ENCODE measurements at regions not wholly inside any gene's neighbourhood (a gene's known extent, or its start where the extent isn't known, plus 50 kb on each side); places are given as distances from the start of the nearest gene placed in this dataset.
A peak's percentile ranks its signal among the peaks of the same experiment; 100 is the strongest.
"Not testable (repeated sequence)": the region's sequence is repeated elsewhere in the genome, so short reads cannot be mapped to it uniquely, and the experiment has no call there.

- not testable (repeated sequence) for H3K4me3 ChIP-seq (ENCODE audit: low read depth in 1 of 5, low read length in 5 of 5); H3K9me3 ChIP-seq (ENCODE audit: control insufficient read depth in 5 of 5, low read length in 5 of 5); H3K36me3 ChIP-seq (ENCODE audit: control insufficient read depth in 5 of 5, insufficient read depth in 5 of 5, low read length in 5 of 5); H3K27me3 ChIP-seq (ENCODE audit: control insufficient read depth in 5 of 5, insufficient read depth in 4 of 5, low read length in 5 of 5); H3K27ac ChIP-seq (ENCODE audit: low read depth, low read length); H3K9ac ChIP-seq (ENCODE audit: low read length in 5 of 5)
- H3K4me1 ChIP-seq (ENCODE audit: control insufficient read depth in 5 of 5, insufficient read depth in 5 of 5, low read length in 5 of 5) = peaks cover 12 to 63% (median 46%) of the 10 kb centered on the region in 5 donors
These were observed 118.6 kb upstream of the CIBAR2 start for GRCh38 chr16:85230764-85231383.

- H3K9ac ChIP-seq (ENCODE audit: low read length in 5 of 5) = peak overlapping the region in 1 of 5 donors; percentile 5
- no peaks in the 10 kb centered on the region for H3K9me3 ChIP-seq (ENCODE audit: control insufficient read depth in 5 of 5, low read length in 5 of 5)
- no peaks in the 10 kb centered on the region for H3K27me3 ChIP-seq (ENCODE audit: control insufficient read depth in 5 of 5, insufficient read depth in 4 of 5, low read length in 5 of 5)
- H3K4me1 ChIP-seq (ENCODE audit: control insufficient read depth in 5 of 5, insufficient read depth in 5 of 5, low read length in 5 of 5) = peaks cover 12 to 71% (median 55%) of the 10 kb centered on the region in 5 donors
- no peak overlapping the region for H3K4me3 ChIP-seq (ENCODE audit: low read depth in 1 of 5, low read length in 5 of 5)
- no peak overlapping the region for H3K27ac ChIP-seq (ENCODE audit: low read depth, low read length)
- H3K36me3 ChIP-seq (ENCODE audit: control insufficient read depth in 5 of 5, insufficient read depth in 5 of 5, low read length in 5 of 5) = no peaks in the 10 kb centered on the region
These were observed 119.7 kb upstream of the CIBAR2 start for GRCh38 chr16:85231959-85232358.

GRCh38 chr16:85232369-85233142 lies 120.3 kb upstream of the CIBAR2 start:
- Histone ChIP-seq H3K27ac (ENCODE audit: low read depth, low read length) (no peak overlapping the region), H3K27me3 (ENCODE audit: control insufficient read depth in 5 of 5, insufficient read depth in 4 of 5, low read length in 5 of 5) (no peaks in the 10 kb centered on the region)

GRCh38 chr16:85233516-85233915 lies 121.2 kb upstream of the CIBAR2 start:
- Histone ChIP-seq H3K4me3 (ENCODE audit: low read depth in 1 of 5, low read length in 5 of 5) (no peak overlapping the region), H3K9ac (ENCODE audit: low read length in 5 of 5) (no peak overlapping the region), H3K36me3 (ENCODE audit: control insufficient read depth in 5 of 5, insufficient read depth in 5 of 5, low read length in 5 of 5) (no peaks in the 10 kb centered on the region), H3K4me1 (ENCODE audit: control insufficient read depth in 5 of 5, insufficient read depth in 5 of 5, low read length in 5 of 5) (peaks cover 12 to 64% (median 52%) of the 10 kb centered on the region in 5 donors), H3K9me3 (ENCODE audit: control insufficient read depth in 5 of 5, low read length in 5 of 5) (no peaks in the 10 kb centered on the region), H3K27me3 (ENCODE audit: control insufficient read depth in 5 of 5, insufficient read depth in 4 of 5, low read length in 5 of 5) (no peaks in the 10 kb centered on the region), H3K27ac (ENCODE audit: low read depth, low read length) (no peak overlapping the region)

More at GRCh38 chr16:85232369-85233142, 120.3 kb upstream of the CIBAR2 start:
- no peaks in the 10 kb centered on the region for H3K9me3 ChIP-seq (ENCODE audit: control insufficient read depth in 5 of 5, low read length in 5 of 5)
- no peaks in the 10 kb centered on the region for H3K36me3 ChIP-seq (ENCODE audit: control insufficient read depth in 5 of 5, insufficient read depth in 5 of 5, low read length in 5 of 5)
- peak overlapping the region in 1 of 5 donors; percentile 5 for H3K9ac ChIP-seq (ENCODE audit: low read length in 5 of 5)
- peaks cover 12 to 66% (median 53%) of the 10 kb centered on the region in 5 donors for H3K4me1 ChIP-seq (ENCODE audit: control insufficient read depth in 5 of 5, insufficient read depth in 5 of 5, low read length in 5 of 5)
- H3K4me3 ChIP-seq (ENCODE audit: low read depth in 1 of 5, low read length in 5 of 5) = no peak overlapping the region

GRCh38 chr16:85234310-85235204 lies 122.3 kb upstream of the CIBAR2 start:
- Histone ChIP-seq H3K36me3 (ENCODE audit: control insufficient read depth in 5 of 5, insufficient read depth in 5 of 5, low read length in 5 of 5) (no peaks in the 10 kb centered on the region), H3K27ac (ENCODE audit: low read depth, low read length) (peak overlapping the region; percentile 23), H3K9ac (ENCODE audit: low read length in 5 of 5) (no peak overlapping the region), H3K9me3 (ENCODE audit: control insufficient read depth in 5 of 5, low read length in 5 of 5) (no peaks in the 10 kb centered on the region), H3K27me3 (ENCODE audit: control insufficient read depth in 5 of 5, insufficient read depth in 4 of 5, low read length in 5 of 5) (no peaks in the 10 kb centered on the region), H3K4me1 (ENCODE audit: control insufficient read depth in 5 of 5, insufficient read depth in 5 of 5, low read length in 5 of 5) (peaks cover 12 to 63% (median 54%) of the 10 kb centered on the region in 5 donors), H3K4me3 (ENCODE audit: low read depth in 1 of 5, low read length in 5 of 5) (peak overlapping the region in 2 of 5 donors; percentile 47 to 55)

- Histone ChIP-seq H3K4me3 (ENCODE audit: low read depth in 1 of 5, low read length in 5 of 5) (peak overlapping the region in 2 of 5 donors; percentile 47 to 55), H3K9me3 (ENCODE audit: control insufficient read depth in 5 of 5, low read length in 5 of 5) (no peaks in the 10 kb centered on the region), H3K27me3 (ENCODE audit: control insufficient read depth in 5 of 5, insufficient read depth in 4 of 5, low read length in 5 of 5) (no peaks in the 10 kb centered on the region), H3K9ac (ENCODE audit: low read length in 5 of 5) (peak overlapping the region in 1 of 5 donors; percentile 43), H3K4me1 (ENCODE audit: control insufficient read depth in 5 of 5, insufficient read depth in 5 of 5, low read length in 5 of 5) (peaks cover 12 to 62% (median 62%) of the 10 kb centered on the region in 5 donors), H3K27ac (ENCODE audit: low read depth, low read length) (no peak overlapping the region), H3K36me3 (ENCODE audit: control insufficient read depth in 5 of 5, insufficient read depth in 5 of 5, low read length in 5 of 5) (no peaks in the 10 kb centered on the region)
These were observed 123.9 kb upstream of the CIBAR2 start for GRCh38 chr16:85235991-85236817.

GRCh38 chr16:85236818-85237150 lies 124.5 kb upstream of the CIBAR2 start:
- no peak overlapping the region for H3K4me3 ChIP-seq (ENCODE audit: low read depth in 1 of 5, low read length in 5 of 5)
- no peak overlapping the region for H3K27ac ChIP-seq (ENCODE audit: low read depth, low read length)
- peaks cover 8 to 57% (median 56%) of the 10 kb centered on the region in 5 donors for H3K4me1 ChIP-seq (ENCODE audit: control insufficient read depth in 5 of 5, insufficient read depth in 5 of 5, low read length in 5 of 5)
- no peaks in the 10 kb centered on the region for H3K9me3 ChIP-seq (ENCODE audit: control insufficient read depth in 5 of 5, low read length in 5 of 5)
- no peak overlapping the region for H3K9ac ChIP-seq (ENCODE audit: low read length in 5 of 5)
- no peaks in the 10 kb centered on the region for H3K27me3 ChIP-seq (ENCODE audit: control insufficient read depth in 5 of 5, insufficient read depth in 4 of 5, low read length in 5 of 5)
- no peaks in the 10 kb centered on the region for H3K36me3 ChIP-seq (ENCODE audit: control insufficient read depth in 5 of 5, insufficient read depth in 5 of 5, low read length in 5 of 5)

- Histone ChIP-seq H3K9ac (ENCODE audit: low read length in 5 of 5) (peak overlapping the region in 1 of 5 donors; percentile 1), H3K27ac (ENCODE audit: low read depth, low read length) (no peak overlapping the region), H3K27me3 (ENCODE audit: control insufficient read depth in 5 of 5, insufficient read depth in 4 of 5, low read length in 5 of 5) (no peaks in the 10 kb centered on the region), H3K4me3 (ENCODE audit: low read depth in 1 of 5, low read length in 5 of 5) (no peak overlapping the region), H3K4me1 (ENCODE audit: control insufficient read depth in 5 of 5, insufficient read depth in 5 of 5, low read length in 5 of 5) (peaks cover 0 to 47% (median 46%) of the 10 kb centered on the region in 5 donors), H3K9me3 (ENCODE audit: control insufficient read depth in 5 of 5, low read length in 5 of 5) (no peaks in the 10 kb centered on the region), H3K36me3 (ENCODE audit: control insufficient read depth in 5 of 5, insufficient read depth in 5 of 5, low read length in 5 of 5) (no peaks in the 10 kb centered on the region)
These were observed 125.5 kb upstream of the CIBAR2 start for GRCh38 chr16:85237817-85238216.

- H3K4me1 ChIP-seq (ENCODE audit: control insufficient read depth in 5 of 5, insufficient read depth in 5 of 5, low read length in 5 of 5) = peaks cover 0 to 44% (median 42%) of the 10 kb centered on the region in 5 donors
- no peak overlapping the region for H3K27ac ChIP-seq (ENCODE audit: low read depth, low read length)
These were observed 126.0 kb upstream of the CIBAR2 start for GRCh38 chr16:85238233-85238647.

More at GRCh38 chr16:85238233-85238647, 126.0 kb upstream of the CIBAR2 start:
- H3K36me3 ChIP-seq (ENCODE audit: control insufficient read depth in 5 of 5, insufficient read depth in 5 of 5, low read length in 5 of 5) = peaks cover 0 to 2% (median 0%) of the 10 kb centered on the region in 5 donors
- H3K4me3 ChIP-seq (ENCODE audit: low read depth in 1 of 5, low read length in 5 of 5) = no peak overlapping the region
- H3K27me3 ChIP-seq (ENCODE audit: control insufficient read depth in 5 of 5, insufficient read depth in 4 of 5, low read length in 5 of 5) = no peaks in the 10 kb centered on the region
- H3K9me3 ChIP-seq (ENCODE audit: control insufficient read depth in 5 of 5, low read length in 5 of 5) = no peaks in the 10 kb centered on the region
- peak overlapping the region in 2 of 5 donors; percentile 1 to 11 for H3K9ac ChIP-seq (ENCODE audit: low read length in 5 of 5)

Data from subcutaneous abdominal adipose tissue (tissue), 5 donors.